WTC11 (cell line): ENCODE measurements at regions not wholly inside any gene's neighbourhood (a gene's known extent, or its start where the extent isn't known, plus 50 kb on each side); places are given as distances from the start of the nearest gene placed in this dataset.

Source experiments
- ZNF121 ChIP-seq: sonication (generic); formaldehyde crosslinking; IDR thresholded peaks from 2 replicates; pipeline ENCODE4 v1.8.0; 2023; ENCODE audit warnings: missing genetic modification reagents
- TF ChIP-seq, protein P1 (sequence below): sonication (generic); formaldehyde crosslinking; IDR thresholded peaks from 2 replicates; pipeline ENCODE4 v1.8.1; 2022; ENCODE audit warnings: mild to moderate bottlenecking, moderate library complexity, missing genetic modification reagents

DNA sequence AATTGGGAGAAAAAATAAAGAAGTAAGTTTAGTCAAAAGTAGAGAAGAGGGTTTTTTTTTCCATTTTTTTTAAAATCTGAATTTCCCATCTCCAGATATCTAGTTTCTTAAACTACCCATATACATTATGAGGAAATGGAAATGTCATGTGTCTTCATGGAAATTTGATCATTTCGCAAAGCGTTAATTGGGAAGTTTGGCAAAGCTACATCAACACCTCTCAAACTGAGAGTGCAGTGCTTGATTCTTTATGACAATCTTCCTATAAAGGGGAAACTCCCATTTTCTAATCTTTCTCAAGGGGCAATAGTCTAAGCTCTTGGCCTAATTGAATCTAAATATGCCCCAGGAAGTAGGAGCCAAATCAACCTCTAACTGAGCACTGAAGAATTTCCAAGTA lies 110.4 kb upstream of the INHBA start:
- TF ChIP-seq, protein P1, sequence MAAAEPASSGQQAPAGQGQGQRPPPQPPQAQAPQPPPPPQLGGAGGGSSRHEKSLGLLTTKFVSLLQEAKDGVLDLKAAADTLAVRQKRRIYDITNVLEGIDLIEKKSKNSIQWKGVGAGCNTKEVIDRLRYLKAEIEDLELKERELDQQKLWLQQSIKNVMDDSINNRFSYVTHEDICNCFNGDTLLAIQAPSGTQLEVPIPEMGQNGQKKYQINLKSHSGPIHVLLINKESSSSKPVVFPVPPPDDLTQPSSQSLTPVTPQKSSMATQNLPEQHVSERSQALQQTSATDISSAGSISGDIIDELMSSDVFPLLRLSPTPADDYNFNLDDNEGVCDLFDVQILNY (CRISPR knock-in tag): no peak
- TF ChIP-seq ZNF121 (CRISPR knock-in tag): no peak
